ENCODE measurements at regions not wholly inside any gene's neighbourhood (a gene's known extent, or its start where the extent isn't known, plus 50 kb on each side); places are given as distances from the start of the nearest gene placed in this dataset.

DNA sequence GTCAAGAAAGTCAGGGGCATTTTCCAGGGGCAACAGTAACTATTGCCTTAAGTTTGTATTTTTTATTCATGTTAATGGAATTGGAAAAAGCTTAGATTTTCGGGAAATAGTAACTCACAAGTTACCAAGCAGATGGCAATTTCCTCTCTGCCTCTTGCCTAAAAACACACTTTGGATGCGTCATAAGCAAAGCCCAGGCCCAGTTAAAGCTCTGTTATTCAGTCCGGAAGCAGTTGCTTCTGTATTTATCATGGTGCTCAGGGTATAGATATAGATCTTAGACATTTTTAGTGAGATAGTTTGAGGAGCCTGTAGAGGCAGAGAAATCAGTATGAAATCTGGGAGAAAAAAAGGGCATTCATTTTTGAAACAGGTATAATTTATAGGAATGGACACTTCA lies 260.3 kb upstream of the TNC start:
- no peak for ATAC-seq
- WGBS, 2 donors (ENCODE audit: low coverage in 1 of 2) = 100% methylated on average over 1 to 3 of the region's 3 CpGs

DNA sequence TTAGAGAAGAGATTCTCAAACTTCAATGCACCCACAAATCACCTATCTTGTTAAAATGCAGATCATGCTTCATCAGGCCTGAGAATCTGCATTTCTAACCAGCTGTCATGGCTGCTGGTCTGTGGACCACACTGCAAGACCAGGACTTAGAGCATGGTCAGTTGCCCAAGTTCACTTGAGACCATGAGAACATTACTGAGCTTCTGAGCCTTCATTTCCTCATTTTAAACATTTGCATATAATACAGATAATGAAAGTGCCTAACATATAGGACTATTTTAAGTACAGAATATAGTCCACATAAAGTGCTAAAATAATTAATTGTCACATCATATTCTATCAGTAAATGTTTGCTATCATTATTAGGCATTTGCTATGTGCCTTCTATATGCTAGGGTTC lies 260.8 kb upstream of the TNC start:
- H3K4me3 ChIP-seq = no peak overlapping the region
- no peak for ATAC-seq
- H3K36me3 ChIP-seq = no peaks in the 10 kb centered on the region
- no peaks in the 10 kb centered on the region for H3K4me1 ChIP-seq
- no peak overlapping the region for H3K27ac ChIP-seq
- peaks cover 0 to 20% (median 0%) of the 10 kb centered on the region in 3 donors for H3K9me3 ChIP-seq
- H3K27me3 ChIP-seq = no peaks in the 10 kb centered on the region
- no peak for TF ChIP-seq POLR2AphosphoS5 (IDR thresholded peaks at IDR 0.05)
- no peak for TF ChIP-seq CTCF (IDR thresholded peaks at IDR 0.05)
- TF ChIP-seq POLR2A (IDR thresholded peaks at IDR 0.05) = no peak
- no peak for TF ChIP-seq EP300 (IDR thresholded peaks at IDR 0.05)

More for the DNA sequence above, 260.3 kb upstream of the TNC start:
- Histone ChIP-seq H3K27me3 (no peaks in the 10 kb centered on the region), H3K4me3 (no peak overlapping the region), H3K27ac (no peak overlapping the region), H3K4me1 (no peaks in the 10 kb centered on the region), H3K36me3 (no peaks in the 10 kb centered on the region), H3K9me3 (peaks cover 0 to 17% (median 0%) of the 10 kb centered on the region in 3 donors)
- TF ChIP-seq EP300 (IDR thresholded peaks at IDR 0.05) (no peak), POLR2AphosphoS5 (IDR thresholded peaks at IDR 0.05) (no peak), CTCF (IDR thresholded peaks at IDR 0.05) (no peak), POLR2A (IDR thresholded peaks at IDR 0.05) (no peak)

- WGBS, 2 donors (ENCODE audit: low coverage in 1 of 2) = no CpG with 5 or more reads among the region's 3 CpGs
- H3K4me1 ChIP-seq = no peaks in the 10 kb centered on the region
These were observed 261.8 kb upstream of the TNC start for GRCh38 chr9:115379719-115380118.

GRCh38 chr9:115382865-115383264 lies 264.9 kb upstream of the TNC start:
- Histone ChIP-seq H3K9me3 (peaks cover 0 to 20% (median 0%) of the 10 kb centered on the region in 3 donors), H3K27me3 (no peaks in the 10 kb centered on the region), H3K27ac (no peak overlapping the region), H3K4me1 (peaks cover 0 to 19% (median 2%) of the 10 kb centered on the region in 3 donors), H3K36me3 (no peaks in the 10 kb centered on the region), H3K4me3 (no peak overlapping the region)
- WGBS, 2 donors (ENCODE audit: low coverage in 1 of 2) = 100% methylated on average over 1 of the region's 2 CpGs; no CpG with 5 or more reads in 1 of the 2 donors
- TF ChIP-seq EP300 (IDR thresholded peaks at IDR 0.05) (no peak), CTCF (IDR thresholded peaks at IDR 0.05) (no peak), POLR2A (IDR thresholded peaks at IDR 0.05) (no peak), POLR2AphosphoS5 (IDR thresholded peaks at IDR 0.05) (no peak)
- no peak for ATAC-seq

More at GRCh38 chr9:115379719-115380118, 261.8 kb upstream of the TNC start:
- Histone ChIP-seq H3K4me3 (no peak overlapping the region), H3K27me3 (no peaks in the 10 kb centered on the region), H3K9me3 (peaks cover 0 to 20% (median 0%) of the 10 kb centered on the region in 3 donors), H3K27ac (no peak overlapping the region), H3K36me3 (no peaks in the 10 kb centered on the region)
- ATAC-seq = no peak
- TF ChIP-seq EP300 (IDR thresholded peaks at IDR 0.05) (no peak), POLR2A (IDR thresholded peaks at IDR 0.05) (no peak), CTCF (IDR thresholded peaks at IDR 0.05) (no peak), POLR2AphosphoS5 (IDR thresholded peaks at IDR 0.05) (no peak)

DNA sequence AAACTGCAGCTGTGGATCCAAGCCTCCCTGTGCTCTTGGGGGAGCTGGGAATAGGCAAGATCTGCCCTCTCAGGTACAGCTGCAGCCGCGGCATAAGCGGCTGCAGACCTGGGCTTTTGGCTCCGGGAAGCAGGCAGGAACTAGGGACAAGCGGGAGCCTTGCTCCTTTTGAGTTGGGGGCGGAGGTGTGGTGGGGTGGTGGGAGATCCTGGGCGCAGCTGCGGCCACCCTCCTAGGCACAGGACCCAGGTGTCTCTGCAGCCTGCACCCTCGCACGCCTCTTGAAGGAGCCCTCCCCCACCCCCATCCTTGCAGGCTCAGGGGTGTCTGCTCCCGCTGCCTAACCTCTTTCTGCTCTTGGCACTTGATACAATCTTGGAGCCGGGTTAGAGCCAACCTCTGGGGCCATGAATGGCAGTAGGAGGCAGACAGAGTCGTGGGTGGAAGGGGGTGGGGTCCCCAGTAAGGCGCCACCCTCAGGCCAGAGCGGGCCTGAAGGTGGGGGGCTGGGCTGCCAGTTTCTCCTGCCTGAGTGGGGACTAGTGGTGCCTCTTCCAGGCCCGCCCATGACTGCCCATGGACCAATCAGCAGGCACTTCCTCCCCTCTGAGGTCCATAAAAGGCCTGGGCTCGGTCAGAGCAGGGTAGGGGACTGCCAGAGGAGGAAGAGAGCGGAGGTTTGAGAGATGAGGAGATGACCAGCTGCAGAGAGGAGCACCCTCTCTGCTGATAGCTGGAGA lies 267.6 kb upstream of the TNC start:
- Histone ChIP-seq H3K9me3 (peaks cover 0 to 20% (median 0%) of the 10 kb centered on the region in 3 donors), H3K27ac (no peak overlapping the region), H3K4me1 (peaks cover 0 to 23% (median 2%) of the 10 kb centered on the region in 3 donors), H3K4me3 (no peak overlapping the region), H3K27me3 (no peaks in the 10 kb centered on the region), H3K36me3 (no peaks in the 10 kb centered on the region)
- no peak for ATAC-seq
- TF ChIP-seq POLR2AphosphoS5 (IDR thresholded peaks at IDR 0.05) (no peak), CTCF (IDR thresholded peaks at IDR 0.05) (no peak), EP300 (IDR thresholded peaks at IDR 0.05) (no peak), POLR2A (IDR thresholded peaks at IDR 0.05) (no peak)
- WGBS, 2 donors (ENCODE audit: low coverage in 1 of 2) = 100% methylated on average over 1 of the region's 18 CpGs; no CpG with 5 or more reads in 1 of the 2 donors
